ENCODE measurements at regions not wholly inside any gene's neighbourhood (a gene's known extent, or its start where the extent isn't known, plus 50 kb on each side); places are given as distances from the start of the nearest gene placed in this dataset.
"Not testable (repeated sequence)": the region's sequence is repeated elsewhere in the genome, so short reads cannot be mapped to it uniquely, and the experiment has no call there.

DNA sequence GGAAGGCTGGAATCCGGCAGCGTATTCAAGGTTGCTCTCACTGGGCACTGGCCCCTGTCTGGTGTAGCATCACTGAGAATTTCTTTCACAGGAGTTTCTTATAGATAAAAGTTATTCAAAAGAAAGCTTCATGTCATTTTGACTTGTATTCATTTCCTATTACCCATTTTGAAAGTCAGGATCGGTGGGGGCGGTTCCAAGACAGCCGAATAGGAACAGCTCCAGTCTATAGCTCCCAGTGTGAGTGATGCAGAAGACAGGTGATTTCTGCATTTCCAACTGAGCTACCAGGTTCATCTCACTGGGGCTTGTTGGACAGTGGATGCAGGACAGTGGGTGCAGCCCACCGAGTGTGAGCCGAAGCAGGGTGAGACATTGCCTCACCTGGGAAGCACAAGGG, 51.5 kb upstream of the CDC42EP3 start:
- not testable (repeated sequence) for DNase-seq (ENCODE audit: low read depth)

DNA sequence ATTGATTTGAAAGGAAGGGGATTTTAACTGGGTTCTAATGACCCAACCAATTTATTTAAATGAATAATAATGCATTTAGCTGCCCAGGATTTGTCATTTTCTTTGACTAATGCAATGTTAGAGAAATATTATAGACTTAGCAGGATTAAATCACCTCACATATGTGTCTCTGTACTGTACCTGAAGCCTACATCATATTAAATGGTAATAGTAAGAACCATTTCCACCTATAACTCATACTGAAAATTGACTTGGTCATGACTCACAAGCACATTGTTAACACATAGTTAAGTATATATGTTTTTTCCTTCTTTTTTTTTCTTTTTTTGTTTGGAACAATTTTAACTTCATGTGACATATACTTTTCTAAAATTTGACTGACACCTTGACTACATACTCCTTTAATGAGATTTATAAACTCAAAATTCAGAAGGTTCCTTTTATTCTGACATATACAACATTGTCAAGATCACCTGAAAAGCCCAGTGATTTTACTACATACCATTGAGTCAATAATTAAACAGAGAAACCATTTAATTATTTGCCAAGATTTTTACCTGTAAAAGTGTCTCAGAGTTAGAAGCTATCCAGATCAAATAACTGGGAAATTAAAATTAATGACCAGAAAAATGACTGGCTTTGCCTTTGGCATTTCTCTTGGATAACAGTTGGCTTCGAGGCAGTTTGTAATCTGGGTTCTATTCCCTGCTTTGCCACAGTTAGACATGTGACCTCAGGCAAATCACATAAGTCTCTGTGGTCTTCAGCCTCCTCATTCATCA, 58.8 kb upstream of the CDC42EP3 start:
- no peak for DNase-seq (ENCODE audit: low read depth)

GRCh38 chr2:37732412-37732811, 61.0 kb upstream of the CDC42EP3 start:
- not testable (repeated sequence) for DNase-seq (ENCODE audit: low read depth)

DNA sequence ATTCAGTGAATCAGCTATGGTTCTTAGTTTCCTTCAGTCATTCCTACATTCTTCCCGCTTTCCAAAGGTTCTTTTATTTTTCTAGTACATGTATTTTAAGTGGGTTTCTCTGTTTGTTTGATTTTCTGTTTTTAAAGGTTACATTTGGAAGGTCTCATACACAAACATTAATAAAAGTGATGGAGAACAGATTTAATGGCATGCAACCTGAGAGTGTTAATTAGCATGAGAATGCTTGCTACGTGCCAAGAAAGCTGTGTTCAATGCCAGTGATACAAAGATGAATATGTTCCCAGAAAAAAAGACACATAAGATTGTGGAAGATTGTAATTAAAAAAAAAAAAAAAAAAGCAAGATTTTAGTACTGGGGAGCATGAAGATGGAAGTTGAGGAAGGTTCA, 61.8 kb upstream of the CDC42EP3 start:
- no peak for DNase-seq (ENCODE audit: low read depth)

GRCh38 chr2:37733955-37734354, 62.5 kb upstream of the CDC42EP3 start:
- DNase-seq (ENCODE audit: low read depth) = not testable (repeated sequence)

DNA sequence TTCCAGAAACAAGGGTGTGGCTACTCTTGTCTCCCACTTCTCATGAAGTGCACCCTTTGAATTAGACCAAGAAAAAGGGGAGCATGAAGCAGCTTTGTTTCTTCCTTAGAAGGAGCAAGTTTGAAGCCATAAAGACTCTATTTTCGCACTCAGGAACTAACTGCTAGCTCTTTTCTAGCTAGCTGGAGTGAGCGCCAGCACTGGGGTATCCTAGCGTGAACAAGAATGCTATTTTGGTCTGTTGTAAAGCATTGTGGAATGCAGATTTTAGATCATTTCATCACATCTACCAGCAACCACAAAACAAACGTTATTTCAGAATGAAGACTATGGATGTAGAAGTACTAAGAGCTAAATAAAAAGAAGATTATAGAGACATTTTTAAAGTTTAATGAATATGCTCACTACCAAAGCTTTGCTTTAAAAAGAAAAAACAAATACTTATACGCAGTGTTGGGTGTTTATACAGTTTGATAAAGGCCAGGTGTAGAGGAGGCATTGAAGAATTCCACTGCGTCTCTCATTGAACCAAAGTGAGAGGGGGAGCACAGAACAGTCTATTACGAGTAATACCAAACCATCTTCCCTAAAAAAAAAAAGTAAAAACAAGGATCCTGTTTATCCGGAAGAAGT, 63.6 kb upstream of the CDC42EP3 start:
- not testable (repeated sequence) for DNase-seq (ENCODE audit: low read depth)

DNA sequence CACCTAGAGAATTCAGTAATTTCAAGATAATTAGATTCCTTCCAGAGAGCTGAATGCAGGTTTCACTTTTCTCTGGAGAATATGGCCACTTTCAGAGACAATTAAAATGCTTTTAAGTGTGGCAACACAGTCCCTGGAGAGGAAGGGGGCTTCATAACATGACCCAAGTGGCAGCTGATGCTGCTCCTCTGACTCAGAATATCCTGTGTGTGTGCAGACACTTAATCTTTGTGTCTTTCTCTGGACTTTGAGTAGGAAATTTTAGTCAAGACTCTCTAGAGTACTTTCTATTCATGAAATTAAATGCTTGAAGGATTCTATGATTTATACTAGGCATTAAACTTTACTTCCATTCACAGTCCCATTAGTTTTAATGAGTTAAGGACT, 64.1 kb upstream of the CDC42EP3 start:
- not testable (repeated sequence) for DNase-seq (ENCODE audit: low read depth)

DNA sequence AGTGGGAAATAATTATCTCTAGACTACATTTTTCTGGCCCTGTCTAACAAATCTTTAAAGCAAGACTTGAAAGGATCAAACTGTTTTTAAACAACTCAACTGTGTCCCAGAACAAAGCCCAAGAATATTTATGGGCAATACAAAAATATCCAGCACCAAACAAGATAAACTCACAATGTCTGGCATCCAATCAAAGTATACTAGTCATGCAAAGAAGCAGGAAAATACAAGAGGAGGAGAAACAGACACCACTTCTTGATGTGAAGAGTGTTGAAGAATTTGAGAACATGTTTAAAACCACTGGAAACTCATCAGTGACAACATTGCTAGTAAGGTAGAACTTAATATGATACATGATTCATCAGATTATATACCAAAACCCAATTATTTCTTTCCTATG, 66.1 kb upstream of the CDC42EP3 start:
- DNase-seq (ENCODE audit: low read depth) = no peak

DNA sequence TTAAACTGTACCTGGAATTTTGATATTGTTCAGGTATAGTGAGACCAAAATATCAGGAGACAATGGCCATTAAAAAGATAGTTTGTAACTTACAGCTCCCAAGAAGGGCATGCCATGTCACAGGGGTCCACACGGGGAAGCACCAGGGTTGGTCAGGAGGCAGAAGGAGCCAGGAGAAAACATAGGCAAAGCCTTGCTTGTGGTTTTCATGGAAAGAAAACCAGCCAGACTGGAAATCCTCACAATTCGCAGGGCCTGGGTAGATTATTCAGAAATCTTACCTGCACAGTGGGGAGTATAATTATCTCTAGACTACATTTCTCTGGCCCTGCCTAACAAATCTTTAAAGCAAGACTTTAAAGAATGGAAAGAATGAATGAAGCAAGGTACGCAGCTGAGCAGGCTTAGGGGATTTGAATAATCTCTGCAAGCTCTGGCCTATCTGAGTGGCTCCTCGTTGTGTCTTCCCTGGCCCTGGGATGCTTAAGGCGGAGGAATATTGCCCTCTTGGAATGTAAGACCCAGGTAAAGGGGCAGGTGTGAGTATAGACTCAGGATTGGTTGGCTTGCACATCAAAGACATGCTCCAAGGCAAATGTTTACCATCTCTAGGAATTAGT, 66.9 kb upstream of the CDC42EP3 start:
- DNase-seq (ENCODE audit: low read depth) = no peak

DNA sequence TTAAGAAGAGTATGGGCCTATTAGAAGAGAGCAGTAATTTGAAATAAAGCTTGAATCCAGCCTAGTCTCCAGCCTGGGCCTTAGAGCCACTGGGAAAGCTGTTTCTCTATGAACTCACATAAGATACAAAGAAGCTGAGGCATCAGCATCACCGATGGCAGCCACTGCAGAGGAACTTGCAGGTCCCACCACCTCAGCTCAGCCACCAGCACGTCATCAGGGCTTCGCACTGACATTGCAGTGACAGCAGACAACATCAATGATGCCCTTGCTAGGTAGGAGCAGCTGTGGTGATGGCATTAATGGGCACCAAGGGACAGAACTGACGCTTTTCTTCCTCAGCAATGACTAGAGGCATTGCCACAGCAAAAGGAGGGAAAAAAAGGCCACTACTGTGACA, 67.7 kb upstream of the CDC42EP3 start:
- no peak for DNase-seq (ENCODE audit: low read depth)

DNA sequence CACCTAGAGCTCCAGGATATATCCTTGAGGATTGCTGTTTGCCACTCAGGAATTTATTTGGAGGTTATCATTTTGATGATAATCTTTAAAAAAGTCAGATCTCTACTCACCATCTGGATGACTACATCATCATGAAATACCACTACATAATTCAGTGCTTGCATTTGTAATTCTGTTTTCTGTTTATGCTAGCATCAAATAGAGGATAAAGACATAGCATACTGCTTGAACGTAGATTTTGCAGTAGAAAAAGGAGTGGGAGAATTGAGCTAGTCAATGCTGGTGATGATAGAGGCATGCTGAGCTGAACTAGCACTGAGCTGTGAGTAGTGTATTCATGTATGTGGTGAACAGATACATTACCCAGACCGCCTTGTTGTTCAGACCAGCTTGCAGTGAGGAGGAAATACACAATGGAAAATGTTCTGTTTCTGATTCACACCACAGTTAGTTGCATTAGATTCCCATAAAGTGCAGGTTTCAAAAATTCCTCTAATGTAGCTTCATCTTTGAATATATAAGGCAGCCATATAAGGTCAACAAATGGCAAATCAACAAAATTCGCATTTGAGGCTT, 68.8 kb upstream of the CDC42EP3 start:
- no peak for DNase-seq (ENCODE audit: low read depth)

DNA sequence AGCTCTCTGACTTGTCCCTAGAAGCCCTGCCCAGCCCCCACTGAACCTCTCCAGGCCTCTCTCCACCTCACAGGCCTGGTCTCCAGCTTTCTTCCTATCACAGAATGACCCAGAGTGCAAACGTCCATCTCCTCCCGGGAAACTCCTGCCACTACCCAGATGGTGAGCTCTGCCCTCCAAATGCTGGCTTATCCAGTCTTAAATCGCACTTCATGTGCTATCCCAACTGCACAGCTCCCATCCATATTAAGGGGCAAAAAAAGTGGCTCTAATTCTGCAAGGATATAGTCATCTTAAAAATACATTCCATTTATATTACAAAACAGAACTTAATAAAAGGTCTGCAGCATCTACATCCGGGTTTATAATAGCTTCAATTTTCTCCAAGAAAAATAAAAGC, 70.8 kb upstream of the CDC42EP3 start:
- DNase-seq (ENCODE audit: low read depth) = no peak

DNA sequence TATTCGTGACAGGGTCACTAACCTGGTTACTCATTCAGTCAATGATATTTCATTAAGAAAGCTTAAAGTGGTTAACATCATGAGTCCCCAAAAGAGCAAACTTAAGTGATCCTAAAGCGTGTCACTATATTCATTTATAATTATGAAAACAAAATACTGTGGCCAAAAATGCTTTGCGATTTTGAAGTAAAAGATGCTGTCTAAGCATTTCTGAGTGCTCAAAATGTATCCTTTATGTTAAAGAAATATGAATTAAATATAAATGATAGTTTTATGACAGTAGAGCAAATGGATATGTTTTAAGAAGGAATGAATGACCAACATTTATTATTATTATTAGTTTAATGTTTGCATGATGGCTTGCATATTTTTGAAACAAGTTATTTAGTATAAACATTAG, 72.6 kb upstream of the CDC42EP3 start:
- DNase-seq (ENCODE audit: low read depth) = no peak

DNA sequence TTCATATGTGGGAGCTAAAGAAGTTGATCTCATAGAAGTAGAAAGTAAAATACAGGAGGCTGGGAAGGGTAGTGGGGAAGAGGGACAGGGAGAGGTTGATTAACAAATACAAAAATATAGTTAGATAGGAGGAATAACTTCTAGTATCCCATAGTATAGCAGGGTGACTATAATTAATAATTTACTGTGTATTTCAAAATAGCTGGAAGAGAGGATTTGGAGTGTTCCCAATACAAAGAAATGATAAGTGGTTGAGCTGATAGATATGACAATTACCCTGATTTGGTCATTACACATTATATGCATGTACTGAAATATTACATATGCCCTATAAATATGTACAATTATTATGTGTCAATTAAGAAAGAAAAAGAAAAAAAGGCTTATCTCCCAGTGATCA, 73.5 kb upstream of the CDC42EP3 start:
- not testable (repeated sequence) for DNase-seq (ENCODE audit: low read depth)

DNA sequence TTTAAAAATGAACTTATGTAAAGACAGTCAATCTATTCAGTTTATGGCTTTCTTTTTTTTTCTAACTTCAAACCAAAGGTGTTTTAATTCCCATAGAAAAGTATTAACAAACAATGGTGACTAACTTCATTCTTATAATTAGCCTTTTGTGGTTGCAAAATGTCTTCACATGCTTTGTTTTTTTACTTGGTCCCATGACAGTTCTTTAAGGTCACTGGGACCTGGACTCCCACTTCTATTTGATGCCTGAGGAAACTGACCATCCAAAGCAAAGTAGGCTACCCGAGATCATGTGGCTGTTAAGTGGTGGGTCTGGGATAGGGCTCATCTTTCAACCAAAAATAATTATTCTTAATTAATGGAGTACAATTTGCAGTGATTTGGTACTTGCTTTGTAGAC, 74.6 kb upstream of the CDC42EP3 start:
- DNase-seq (ENCODE audit: low read depth) = not testable (repeated sequence)

GRCh38 chr2:37746883-37747282, 75.4 kb upstream of the CDC42EP3 start:
- DNase-seq (ENCODE audit: low read depth) = no peak

GRCh38 chr2:37748541-37748940, 77.1 kb upstream of the CDC42EP3 start:
- no peak for DNase-seq (ENCODE audit: low read depth)

DNA sequence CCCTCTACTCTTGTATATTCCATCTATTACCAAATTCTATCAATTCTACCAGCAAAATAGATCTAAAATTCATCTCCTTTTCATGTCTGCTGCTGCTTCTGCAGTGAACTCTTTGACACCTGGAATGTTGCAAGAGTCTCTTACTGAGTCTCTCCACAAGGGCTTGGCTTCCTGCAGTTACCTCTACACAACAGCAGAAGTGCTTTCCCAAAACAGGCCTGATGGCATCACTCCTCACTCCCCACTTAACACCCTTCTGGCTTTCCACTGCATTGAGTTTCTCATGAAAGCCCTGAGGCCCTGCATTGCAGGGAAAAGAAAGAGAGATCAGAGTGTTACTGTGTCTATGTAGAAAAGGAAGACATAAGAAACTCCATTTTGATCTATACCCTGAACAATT, 78.8 kb upstream of the CDC42EP3 start:
- DNase-seq (ENCODE audit: low read depth) = not testable (repeated sequence)

GRCh38 chr2:37752766-37753165, 81.3 kb upstream of the CDC42EP3 start:
- no peak for DNase-seq (ENCODE audit: low read depth)

DNA sequence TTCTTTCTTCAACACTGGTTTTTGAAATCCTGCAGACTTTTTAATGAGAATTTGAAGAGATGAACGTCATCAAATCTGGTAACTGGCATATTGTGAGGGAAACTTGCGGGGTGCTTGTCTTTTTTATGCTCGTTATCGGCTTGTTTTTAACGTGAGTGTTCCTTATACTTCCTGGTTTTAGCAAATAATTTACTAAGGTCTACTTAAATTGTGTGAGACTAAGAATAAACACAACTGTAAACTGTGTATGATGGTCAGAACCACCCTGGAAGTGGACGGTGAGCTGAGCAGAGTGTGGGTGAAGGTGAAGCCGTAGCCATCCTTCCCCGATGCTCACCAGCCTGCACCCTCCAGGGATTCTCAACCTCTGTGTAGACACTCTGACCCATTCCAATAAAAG, 82.3 kb upstream of the CDC42EP3 start:
- DNase-seq (ENCODE audit: low read depth) = no peak

- DNase-seq (ENCODE audit: low read depth) = not testable (repeated sequence)
Observed at GRCh38 chr2:37755961-37756559, 84.6 kb upstream of the CDC42EP3 start.

- DNase-seq (ENCODE audit: low read depth) = not testable (repeated sequence)
Observed at GRCh38 chr2:37757456-37757855, 86.0 kb upstream of the CDC42EP3 start.

Measured in GM04504 (cell line).